Small intestine (tissue), 7 donors: ENCODE measurements at regions not wholly inside any gene's neighbourhood (a gene's known extent, or its start where the extent isn't known, plus 50 kb on each side); places are given as distances from the start of the nearest gene placed in this dataset.

Experiments
- DNase-seq, 2 donors: peaks; one replicate each; pipeline versions ENCODE4 v3.0.0 to v3.0.0-alpha.2; 2013
- FAIRE-seq: peaks from 2 replicates; lab custom pipeline; 2012; peaks lifted over from hg19 to GRCh38; lab: Jason Lieb, UNC
- H3K27ac ChIP-seq, 3 donors: one replicate each; pipeline ENCODE4 v1.5.1; 2013; ENCODE audit warnings: low read length in 2 of 3, mild to moderate bottlenecking in 2 of 3, control low read depth in 1 of 3, inconsistent platforms in 1 of 3, low read depth in 1 of 3, moderate library complexity in 1 of 3
- H3K27me3 ChIP-seq, 3 donors: one replicate each; pipeline ENCODE4 v1.6.1; 2013; ENCODE audit warnings: low read length in 3 of 3, inconsistent platforms in 1 of 3; ENCODE audit not compliant: control insufficient read depth in 3 of 3, insufficient read depth in 3 of 3
- H3K36me3 ChIP-seq, 3 donors: one replicate each; pipeline ENCODE4 v1.6.1; 2013; ENCODE audit warnings: low read length in 3 of 3, inconsistent platforms in 1 of 3, low read depth in 1 of 3, mild to moderate bottlenecking in 1 of 3, moderate library complexity in 1 of 3; ENCODE audit not compliant: control insufficient read depth in 3 of 3, insufficient read depth in 2 of 3
- H3K4me1 ChIP-seq, 3 donors: one replicate each; pipeline ENCODE4 v1.6.1; 2013; ENCODE audit warnings: low read length in 2 of 3, inconsistent platforms in 1 of 3, low read depth in 1 of 3, mild to moderate bottlenecking in 1 of 3, moderate library complexity in 1 of 3; ENCODE audit not compliant: control insufficient read depth in 3 of 3, insufficient read depth in 2 of 3
- H3K4me3 ChIP-seq, 3 donors: one replicate each; pipeline ENCODE4 v1.5.1; 2013; ENCODE audit warnings: low read length in 3 of 3, control low read depth in 1 of 3, inconsistent platforms in 1 of 3, low read depth in 1 of 3, mild to moderate bottlenecking in 1 of 3, moderate library complexity in 1 of 3
- H3K9me3 ChIP-seq, 2 donors: one replicate each; pipeline ENCODE4 v1.6.1; 2013; ENCODE audit warnings: low read depth in 1 of 2, low read length in 1 of 2; ENCODE audit not compliant: control insufficient read depth in 2 of 2, insufficient read depth in 1 of 2
- WGBS, 3 donors: extraction: QIAGEN DNeasy Blood & Tissue Kit; methylation state at CpG; one replicate each; pipeline ENCODE4 v1.1.7; 2013; 5-methylcytosine and 5-hydroxymethylcytosine counted together
- donor health status: healthy with polysubstance abuse.
- donor health status: control.
- donor health status: control.
- donor health status: Bipolar disorder and iron deficiency.
- donor health status: healthy.

- FAIRE-seq: no peak
- Histone ChIP-seq H3K9me3 (peaks cover 0 to 6% of the 10 kb centered on the region in 2 donors), H3K27me3 (no peaks in the 10 kb centered on the region), H3K4me1 (no peaks in the 10 kb centered on the region), H3K27ac (no peak overlapping the region), H3K36me3 (no peaks in the 10 kb centered on the region), H3K4me3 (no peak overlapping the region)
- DNase-seq: no peak
- WGBS, 3 donors: 45 to 66% (median 61%) methylated on average over 1 of the region's 1 CpG
These were observed 662.6 kb upstream of the ZWINT start for GRCh38 chr10:57023626-57024025.

DNA sequence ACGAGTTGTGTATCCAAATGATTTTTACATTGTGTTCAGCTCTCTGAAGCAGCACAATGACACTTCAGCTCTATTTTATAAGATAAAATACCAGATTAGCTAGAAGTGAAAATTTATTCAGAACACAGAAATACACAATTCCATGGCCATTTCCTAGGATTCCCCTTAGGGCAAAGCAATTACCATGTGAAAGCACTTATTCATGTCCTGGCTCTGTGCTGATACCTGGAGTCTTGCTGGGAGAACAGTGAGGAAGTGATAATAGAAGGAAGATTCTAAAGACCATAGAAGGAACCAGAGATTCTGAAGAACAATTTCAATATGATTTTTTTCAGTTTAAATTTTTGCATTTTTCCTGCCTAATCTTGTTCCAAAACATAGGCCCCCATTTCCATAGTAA is 657.4 kb upstream of the ZWINT start:
- no peaks in the 10 kb centered on the region for H3K4me1 ChIP-seq
- FAIRE-seq (no peak), DNase-seq (no peak)
- H3K4me3 ChIP-seq: no peak overlapping the region
- H3K9me3 ChIP-seq: peaks cover 2 to 12% of the 10 kb centered on the region in 2 donors
- 48 to 53% (median 50%) methylated on average over 1 of the region's 1 CpG for WGBS, 3 donors
- H3K27ac ChIP-seq: no peak overlapping the region
- no peaks in the 10 kb centered on the region for H3K27me3 ChIP-seq
- H3K36me3 ChIP-seq: no peaks in the 10 kb centered on the region

DNA sequence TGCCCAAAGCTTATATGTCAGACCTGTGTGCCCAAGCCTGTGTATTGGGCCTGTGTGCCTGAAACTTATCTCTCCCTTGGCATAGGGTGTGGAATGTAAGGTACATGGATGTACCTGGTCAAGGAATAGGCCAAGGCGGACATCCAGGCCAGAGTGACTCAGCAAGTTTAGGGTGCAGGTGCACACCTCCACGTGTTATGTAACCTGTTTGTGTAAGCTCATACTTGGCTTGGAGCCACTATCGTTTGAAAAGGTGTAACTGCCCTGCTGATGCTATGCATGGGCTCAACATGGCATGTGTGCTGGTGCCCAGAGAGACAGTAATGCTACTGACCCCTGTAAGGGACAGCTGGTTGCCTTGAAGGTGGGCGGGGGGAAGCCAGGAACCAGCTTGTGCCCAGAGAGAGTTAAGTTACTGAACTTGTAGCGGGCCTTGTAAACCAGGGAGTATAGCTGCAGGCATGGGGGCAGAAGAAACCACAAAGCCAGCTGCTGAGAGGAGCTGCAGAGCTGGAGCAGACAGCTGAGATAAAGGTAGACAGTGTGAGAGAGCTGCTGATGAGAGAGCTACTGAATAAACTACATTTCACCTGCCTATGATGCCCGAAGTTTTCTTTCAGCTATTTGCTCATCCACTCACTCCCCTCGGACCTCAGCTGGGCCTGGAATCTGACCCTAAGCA is 656.4 kb upstream of the ZWINT start:
- H3K36me3 ChIP-seq: no peaks in the 10 kb centered on the region
- H3K4me1 ChIP-seq: no peaks in the 10 kb centered on the region
- no peak overlapping the region for H3K27ac ChIP-seq
- FAIRE-seq (no peak), DNase-seq (no peak)
- no peak overlapping the region for H3K4me3 ChIP-seq
- peaks cover 2 to 12% of the 10 kb centered on the region in 2 donors for H3K9me3 ChIP-seq
- no peaks in the 10 kb centered on the region for H3K27me3 ChIP-seq
- 69 to 80% (median 76%) methylated on average over 7 of the region's 7 CpGs for WGBS, 3 donors

DNA sequence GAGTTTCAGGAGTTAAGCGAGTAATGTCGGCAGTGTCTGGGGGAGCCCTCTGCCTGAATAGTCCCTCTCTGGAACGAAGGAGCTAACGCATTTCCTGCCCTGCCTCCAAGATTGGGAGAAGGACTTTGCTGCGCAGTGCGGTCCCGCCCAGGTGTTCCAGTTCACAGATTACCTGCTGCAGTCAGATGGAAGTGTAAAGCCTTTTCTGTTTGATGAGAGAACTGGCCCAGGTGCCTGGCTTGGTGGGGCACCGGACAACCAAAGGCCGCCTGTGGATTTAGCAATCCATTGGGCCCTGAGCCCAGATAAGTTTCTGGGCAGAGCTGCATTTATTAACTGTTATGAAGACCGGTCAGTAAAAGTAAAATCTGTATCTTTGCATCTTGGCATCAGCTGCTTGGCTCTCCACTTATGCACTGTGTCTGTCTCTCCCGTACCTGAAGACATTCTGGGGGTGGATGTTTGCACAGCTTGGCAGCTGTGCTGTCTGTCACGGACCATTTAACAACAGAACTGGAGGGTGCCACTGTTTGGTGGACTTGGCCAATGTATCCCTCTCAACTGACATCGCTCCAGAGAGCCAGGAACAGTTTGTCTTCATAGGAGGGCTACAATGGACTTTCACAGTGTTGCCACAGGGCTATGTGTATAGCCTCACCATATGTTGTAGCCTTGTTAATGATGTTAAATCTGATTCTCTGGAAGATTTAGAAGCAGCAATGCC is 654.7 kb upstream of the ZWINT start:
- no peak for DNase-seq
- Histone ChIP-seq H3K4me1 (no peaks in the 10 kb centered on the region), H3K4me3 (no peak overlapping the region), H3K27me3 (no peaks in the 10 kb centered on the region), H3K27ac (no peak overlapping the region), H3K9me3 (peaks cover 2 to 12% of the 10 kb centered on the region in 2 donors), H3K36me3 (no peaks in the 10 kb centered on the region)
- no peak for FAIRE-seq
- WGBS, 3 donors: 84 to 88% (median 85%) methylated on average over 13 of the region's 13 CpGs

DNA sequence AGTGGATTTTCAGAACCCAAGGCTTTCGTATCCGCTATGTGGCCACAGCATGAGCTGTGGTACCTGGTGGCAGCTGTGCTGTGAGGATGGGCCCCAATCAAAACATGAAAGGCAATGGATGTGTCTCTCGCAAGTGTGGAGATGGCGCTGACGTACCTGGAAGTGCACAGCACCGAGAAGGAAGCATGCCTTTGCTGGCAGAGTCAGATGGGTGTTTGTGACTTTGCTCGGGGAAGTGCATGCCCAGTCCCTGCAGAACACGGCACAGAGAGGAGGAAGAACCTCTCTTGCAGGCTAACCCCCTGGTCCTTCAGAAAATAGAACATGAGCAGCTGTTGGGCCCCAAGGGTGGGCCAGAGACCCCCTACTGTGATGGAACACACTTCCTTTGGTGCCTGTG is 654.1 kb upstream of the ZWINT start:
- FAIRE-seq (no peak), DNase-seq (no peak)
- H3K4me3 ChIP-seq: no peak overlapping the region
- no peak overlapping the region for H3K27ac ChIP-seq
- H3K36me3 ChIP-seq: no peaks in the 10 kb centered on the region
- 75 to 86% (median 77%) methylated on average over 8 of the region's 8 CpGs for WGBS, 3 donors
- H3K9me3 ChIP-seq: peaks cover 2 to 12% of the 10 kb centered on the region in 2 donors
- H3K27me3 ChIP-seq: no peaks in the 10 kb centered on the region
- H3K4me1 ChIP-seq: no peaks in the 10 kb centered on the region

DNA sequence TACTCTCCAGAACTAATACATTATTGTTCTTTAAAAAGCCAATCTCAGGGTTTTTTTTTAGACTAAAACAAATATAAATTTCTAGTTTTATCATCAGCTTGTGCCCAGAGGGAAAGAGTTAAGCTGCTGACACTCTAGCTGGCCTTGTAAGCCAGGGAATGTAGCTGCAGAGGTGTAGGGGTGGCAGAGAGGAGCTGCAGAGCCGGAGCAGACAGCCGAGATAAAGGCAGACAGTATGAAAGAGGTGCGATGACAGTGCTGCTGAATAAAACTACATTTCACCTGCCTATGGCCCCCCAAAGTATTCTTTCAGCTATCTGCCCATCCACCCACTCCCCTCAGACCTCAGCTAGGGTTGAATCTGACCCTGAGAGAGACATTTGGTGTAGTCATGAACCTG is 653.7 kb upstream of the ZWINT start:
- H3K4me3 ChIP-seq: no peak overlapping the region
- H3K27ac ChIP-seq: no peak overlapping the region
- no peak for FAIRE-seq
- no peaks in the 10 kb centered on the region for H3K36me3 ChIP-seq
- no peaks in the 10 kb centered on the region for H3K27me3 ChIP-seq
- no peaks in the 10 kb centered on the region for H3K4me1 ChIP-seq
- peaks cover 2 to 9% of the 10 kb centered on the region in 2 donors for H3K9me3 ChIP-seq
- DNase-seq: no peak
- 81 to 90% (median 88%) methylated on average over 3 of the region's 3 CpGs for WGBS, 3 donors

GRCh38 chr10:57008189-57008588 is 647.1 kb upstream of the ZWINT start:
- DNase-seq (no peak), FAIRE-seq (no peak)
- H3K27me3 ChIP-seq: no peaks in the 10 kb centered on the region
- H3K9me3 ChIP-seq: no peaks in the 10 kb centered on the region
- no peak overlapping the region for H3K4me3 ChIP-seq
- no peak overlapping the region for H3K27ac ChIP-seq
- H3K4me1 ChIP-seq: no peaks in the 10 kb centered on the region
- 55 to 70% (median 62%) methylated on average over 2 of the region's 2 CpGs for WGBS, 3 donors
- H3K36me3 ChIP-seq: no peaks in the 10 kb centered on the region

DNA sequence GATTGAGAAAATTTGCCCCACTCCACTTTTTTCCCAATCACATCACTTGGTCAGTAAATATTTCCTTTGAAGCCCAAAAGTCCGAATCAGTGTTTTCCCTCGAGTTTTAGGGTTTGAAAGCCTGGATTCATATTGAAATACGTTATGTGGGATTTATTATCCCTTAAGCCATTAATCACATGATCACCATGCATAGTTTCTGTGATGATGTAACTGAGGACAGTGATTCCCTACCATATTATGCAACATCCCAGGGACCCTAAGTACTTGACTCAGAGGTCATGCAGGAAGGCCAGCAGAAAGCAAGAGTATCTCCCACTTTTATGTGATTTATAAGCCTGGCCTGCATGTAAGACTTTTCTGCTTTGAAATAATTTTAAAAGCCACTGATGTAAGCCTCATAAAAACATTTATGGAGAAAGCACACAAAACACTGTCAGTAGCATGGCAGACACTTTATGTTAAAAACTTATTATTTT is 630.6 kb upstream of the ZWINT start:
- Histone ChIP-seq H3K4me1 (no peaks in the 10 kb centered on the region), H3K4me3 (no peak overlapping the region), H3K36me3 (no peaks in the 10 kb centered on the region), H3K27ac (no peak overlapping the region), H3K9me3 (peaks cover 0 to 3% of the 10 kb centered on the region in 2 donors), H3K27me3 (no peaks in the 10 kb centered on the region)
- no peak for FAIRE-seq
- DNase-seq: no peak
- 16 to 59% (median 32%) methylated on average over 3 of the region's 3 CpGs for WGBS, 3 donors
